NCI-H1417 (cell line): ENCODE measurements at regions not wholly inside any gene's neighbourhood (a gene's known extent, or its start where the extent isn't known, plus 50 kb on each side); places are given as distances from the start of the nearest gene placed in this dataset.
"Not testable (repeated sequence)": the region's sequence is repeated elsewhere in the genome, so short reads cannot be mapped to it uniquely, and the experiment has no call there.

Experiments
- DNase-seq, 3 experiments: peaks; one replicate each; lab custom pipeline; 2025; lab: John Stamatoyannopoulos, UW

DNA sequence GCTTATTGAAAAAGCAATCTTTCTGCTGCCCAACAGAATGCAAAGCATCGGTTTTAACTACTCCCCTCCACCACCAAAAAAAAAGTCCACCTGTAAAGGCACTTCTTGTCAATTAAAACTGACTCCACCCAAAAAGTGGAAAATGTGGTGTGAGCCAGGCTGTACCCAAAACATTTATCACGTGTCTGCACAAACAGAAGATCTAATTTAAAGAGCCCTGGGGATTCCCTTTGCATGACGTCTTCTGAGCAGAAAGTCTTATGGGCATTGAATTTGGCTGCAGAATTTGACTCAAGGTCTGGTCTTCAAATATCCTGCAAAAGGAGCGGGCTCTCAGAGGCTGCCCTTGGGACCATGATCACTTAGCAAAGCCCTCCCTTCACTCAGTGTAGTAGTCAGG lies 358.3 kb upstream of the KLHL29 start:
- DNase-seq, result no peak

DNA sequence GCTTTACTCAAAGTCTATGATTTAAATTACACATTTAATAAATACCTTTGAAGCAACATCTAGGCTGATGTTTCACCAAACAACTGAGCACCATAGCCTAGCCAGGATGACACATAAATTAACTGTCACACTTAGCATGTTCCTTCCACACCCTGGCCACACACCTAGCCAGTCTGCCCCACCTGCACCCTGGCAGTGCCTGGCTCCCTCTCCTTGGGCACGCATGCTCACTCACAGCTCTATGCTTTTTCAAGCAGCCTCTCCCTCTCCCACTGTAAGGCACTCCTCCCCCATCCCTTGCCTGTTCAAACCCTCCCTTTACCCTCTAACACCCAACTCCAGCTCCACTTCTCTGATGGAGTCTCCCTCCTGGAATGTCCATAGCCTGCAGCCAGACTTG lies 357.6 kb upstream of the KLHL29 start:
- no peak for DNase-seq

DNA sequence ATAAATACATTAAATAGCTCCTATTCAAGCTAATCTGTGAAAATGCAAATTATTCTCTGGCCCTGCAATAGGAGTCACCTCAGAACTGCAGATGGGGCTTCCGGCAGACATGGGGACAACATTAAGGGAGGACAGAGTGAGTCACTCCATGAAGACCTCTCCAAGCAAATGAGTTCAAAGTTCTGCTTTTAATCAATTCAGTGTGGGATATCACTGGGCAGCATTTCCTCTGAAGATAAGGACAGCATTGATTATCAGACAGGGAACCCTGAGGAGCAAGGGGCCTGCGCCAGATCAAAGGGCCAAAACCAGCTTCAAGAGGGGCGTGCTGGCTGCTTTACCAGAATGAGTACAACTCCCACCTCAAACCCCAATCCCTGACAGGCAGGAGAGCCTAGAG lies 356.9 kb upstream of the KLHL29 start:
- no peak for DNase-seq

DNA sequence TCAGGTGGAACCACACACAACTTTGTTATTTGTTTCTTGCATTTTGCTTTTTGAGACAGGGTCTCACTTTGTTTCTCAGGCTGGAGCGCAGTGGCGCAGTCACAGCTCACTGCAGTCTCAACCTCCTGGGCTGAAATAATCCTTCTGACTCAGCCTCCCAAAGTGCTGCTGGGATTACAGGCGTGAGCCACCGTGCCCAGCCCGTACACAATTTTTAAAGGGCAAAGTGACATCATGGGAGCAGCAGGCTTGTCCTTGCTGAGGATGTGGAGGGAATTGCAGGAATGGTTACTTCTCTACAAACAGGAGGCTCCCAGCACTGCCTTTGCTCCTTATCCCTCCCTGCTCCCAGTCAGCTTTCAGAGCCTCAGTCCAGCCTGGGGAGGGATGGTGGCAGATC lies 355.9 kb upstream of the KLHL29 start:
- no peak for DNase-seq

DNA sequence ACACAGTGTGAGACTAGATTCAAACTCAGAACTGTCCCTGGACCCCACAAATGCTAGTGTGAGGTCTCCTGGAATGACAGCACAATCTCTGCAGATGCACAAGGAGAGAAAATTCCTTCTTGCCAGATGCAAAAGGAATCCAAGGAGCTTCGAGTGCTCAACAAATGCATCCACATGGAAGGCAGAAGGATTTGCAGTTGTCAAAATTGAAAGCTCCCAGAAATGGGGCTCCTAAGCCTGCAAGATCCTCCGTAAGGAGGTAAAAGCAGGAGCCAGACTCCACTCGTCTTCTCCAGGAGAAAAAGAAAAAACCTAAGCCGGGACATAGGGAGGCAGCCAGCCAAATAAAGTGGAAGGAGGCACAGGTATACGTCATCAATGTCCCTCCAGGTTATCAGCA lies 355.0 kb upstream of the KLHL29 start:
- no peak for DNase-seq

DNA sequence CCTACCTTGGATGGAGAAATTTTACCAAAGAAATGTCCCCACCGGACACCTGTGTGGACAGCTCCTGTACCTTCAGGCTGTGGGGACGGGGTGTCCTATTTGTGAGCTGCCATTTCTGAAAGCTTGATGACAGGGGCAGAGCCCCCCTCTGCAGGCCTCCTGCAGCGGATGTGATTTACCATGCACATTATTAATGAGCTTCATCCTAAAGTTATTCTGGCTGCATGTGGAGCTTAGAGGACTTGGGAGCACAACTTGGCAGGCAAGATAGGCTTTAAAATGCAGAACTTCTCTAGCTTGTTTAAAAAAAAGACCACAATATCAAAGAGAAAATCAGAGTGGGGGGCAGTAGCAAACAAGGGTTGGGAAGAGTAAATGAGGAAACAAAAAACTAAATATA lies 350.0 kb upstream of the KLHL29 start:
- no peak for DNase-seq

DNA sequence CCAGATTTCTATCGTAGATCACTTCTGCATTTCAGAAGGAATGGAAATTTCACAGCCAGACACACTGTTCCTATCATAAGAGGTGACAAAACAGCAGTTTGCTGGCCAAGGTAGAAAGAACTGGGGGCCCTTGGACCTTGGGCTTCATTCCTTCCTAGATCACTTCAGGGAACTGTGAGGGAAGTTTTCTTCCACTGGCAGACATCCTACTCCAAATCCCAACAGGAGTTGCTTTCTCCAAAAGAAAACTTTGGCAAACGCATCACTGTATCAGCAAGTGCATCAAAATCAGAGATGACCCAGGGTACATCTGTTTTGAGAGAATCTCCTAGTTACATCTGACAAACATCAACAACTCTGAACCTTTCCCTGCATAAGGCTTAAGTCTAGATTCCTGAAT lies 348.4 kb upstream of the KLHL29 start:
- DNase-seq, result no peak

DNA sequence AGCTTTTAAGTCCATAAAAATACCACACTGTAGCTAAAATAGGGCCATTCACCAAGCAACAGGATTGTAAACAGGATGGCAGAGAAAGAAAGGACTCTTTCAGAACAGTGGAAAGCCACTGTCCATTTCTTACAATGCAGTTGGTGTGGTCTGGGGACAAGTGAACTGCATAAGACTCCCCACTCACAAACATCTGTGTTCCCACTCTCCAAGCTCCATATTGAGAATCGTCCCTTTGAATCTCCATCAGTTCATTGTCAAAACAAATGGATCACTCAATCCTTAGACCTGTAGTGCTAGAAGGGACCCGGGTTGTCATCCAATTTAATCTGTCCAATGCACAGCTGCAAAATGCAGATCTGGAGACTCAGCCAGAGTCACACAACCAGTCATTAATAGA lies 347.4 kb upstream of the KLHL29 start:
- DNase-seq, result no peak

DNA sequence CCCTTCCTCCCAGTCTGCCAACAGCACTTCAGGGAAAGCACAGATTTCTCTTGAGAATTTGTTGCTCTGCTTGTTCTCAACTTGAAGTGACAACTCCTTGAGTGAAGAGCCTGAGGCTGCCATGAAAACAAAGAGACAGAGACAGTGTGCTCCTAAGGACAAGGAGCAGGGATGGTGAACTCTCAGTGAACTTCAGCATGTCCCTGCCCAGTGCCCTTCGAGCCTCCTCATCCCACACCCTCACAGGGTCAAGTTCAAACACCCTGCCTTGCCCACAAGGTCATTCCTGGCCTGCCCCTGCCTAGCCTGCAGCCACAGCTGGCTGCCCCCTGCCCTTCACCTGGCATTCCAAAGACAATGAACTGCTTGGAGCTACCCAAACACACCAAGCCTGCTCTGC lies 343.5 kb upstream of the KLHL29 start:
- no peak for DNase-seq

DNA sequence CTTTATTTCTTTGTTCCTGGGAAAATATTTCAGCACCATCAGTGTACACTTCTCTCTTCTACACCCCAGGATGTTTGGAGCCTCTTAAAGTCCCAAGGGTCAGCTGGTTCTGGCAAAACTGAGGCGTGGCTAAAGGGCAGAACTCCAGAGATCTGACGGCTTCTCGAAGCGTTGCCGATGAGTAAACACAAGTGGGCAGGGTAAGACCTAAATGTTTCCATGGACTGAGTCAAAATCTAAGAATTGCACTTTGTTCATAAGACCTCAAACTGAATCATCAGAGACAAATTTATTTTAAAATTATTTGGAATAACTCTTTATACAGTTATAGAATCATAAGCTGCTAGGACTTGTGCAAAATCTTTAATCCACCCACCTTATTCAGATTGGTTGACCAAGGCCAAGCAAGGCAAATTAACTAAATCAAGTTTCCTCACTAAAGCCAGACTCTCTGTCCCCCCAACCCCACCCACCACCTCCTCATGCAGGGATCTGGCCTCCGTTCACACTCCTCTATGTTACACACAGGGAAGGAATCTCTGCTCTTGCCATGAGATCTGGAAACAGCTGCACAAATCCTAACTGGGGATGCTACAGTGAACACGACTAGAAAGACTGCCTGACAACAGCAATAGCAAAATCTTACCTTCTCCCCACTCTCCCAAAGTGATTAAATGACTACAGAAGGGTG lies 342.6 kb upstream of the KLHL29 start:
- DNase-seq, result no peak

DNA sequence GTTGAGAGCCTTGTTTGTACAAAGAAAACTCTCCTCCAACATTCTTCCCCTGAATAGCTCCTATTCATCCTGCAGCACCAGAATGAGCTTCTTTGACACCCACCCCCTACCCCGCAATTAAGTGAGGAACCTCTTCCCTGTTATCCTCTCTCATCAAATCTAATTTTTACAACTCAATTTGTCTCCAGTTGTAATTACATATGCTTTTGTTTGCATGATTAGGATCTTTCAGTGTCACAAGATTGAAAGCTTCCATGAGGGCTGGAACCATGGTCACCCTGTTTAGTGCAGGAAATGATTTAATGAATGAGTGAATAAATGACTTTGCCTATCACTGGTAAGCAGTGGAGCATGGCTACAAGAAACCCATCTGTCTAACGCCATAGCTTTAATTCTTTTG lies 334.6 kb upstream of the KLHL29 start:
- DNase-seq, result no peak

DNA sequence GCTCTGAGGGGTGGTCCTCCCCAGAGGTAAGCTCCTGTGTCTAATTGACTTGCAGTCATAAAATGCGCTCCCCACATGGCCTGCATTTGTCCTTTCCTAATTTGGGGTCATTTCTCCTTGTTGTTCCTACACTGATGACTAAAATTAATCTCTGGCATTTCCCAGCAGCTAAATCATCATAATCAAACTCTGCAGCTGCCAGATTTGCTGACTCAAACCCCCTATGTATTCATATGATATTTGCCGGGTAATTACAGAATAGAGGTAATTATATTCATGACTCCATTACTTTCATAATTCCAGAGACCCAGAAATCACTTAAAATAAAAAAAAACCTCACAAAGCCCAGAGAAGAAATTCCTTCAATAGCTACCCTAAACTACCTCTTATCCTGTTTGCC lies 331.4 kb upstream of the KLHL29 start:
- DNase-seq, result peak in 1 of 3 experiments; percentile 45

DNA sequence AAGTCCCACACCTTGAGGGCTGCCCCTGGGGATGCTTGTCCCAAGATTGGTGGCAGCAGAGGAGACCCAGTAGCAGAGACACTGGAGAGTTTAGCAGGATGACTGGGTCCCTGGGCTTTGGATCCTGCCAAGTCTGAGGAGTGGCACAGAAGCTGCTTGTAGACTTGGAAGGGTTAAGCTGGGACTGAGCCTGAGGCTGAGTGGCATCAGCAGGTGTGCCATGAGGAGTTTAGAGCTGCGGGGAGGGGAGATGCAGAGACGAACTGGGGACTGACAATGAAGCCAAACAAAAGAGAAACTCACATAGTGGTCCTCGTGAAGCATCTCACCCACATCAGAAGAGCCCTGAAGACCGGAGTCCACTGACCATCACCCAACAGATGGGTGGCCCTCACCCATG lies 329.7 kb upstream of the KLHL29 start:
- DNase-seq, result peak in 1 of 3 experiments; percentile 12

DNA sequence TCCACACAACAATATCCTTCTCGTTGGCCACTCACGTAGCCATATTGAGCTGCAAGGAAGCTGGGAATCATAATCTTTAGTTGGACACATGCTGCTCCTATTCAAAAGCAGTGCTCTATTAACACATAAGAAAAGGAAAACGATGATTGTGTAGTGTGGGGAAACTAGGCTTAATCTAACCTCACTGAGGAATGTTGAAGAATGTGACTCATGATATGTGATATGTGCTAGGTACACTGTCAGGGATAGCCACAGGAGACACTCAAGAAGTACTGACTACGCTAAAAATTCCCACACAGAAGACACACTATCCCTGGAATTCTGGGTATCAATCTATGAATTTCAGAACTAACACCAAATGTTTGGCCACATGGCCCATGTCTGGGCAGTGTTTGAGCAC lies 328.1 kb upstream of the KLHL29 start:
- not testable (repeated sequence) for DNase-seq

DNA sequence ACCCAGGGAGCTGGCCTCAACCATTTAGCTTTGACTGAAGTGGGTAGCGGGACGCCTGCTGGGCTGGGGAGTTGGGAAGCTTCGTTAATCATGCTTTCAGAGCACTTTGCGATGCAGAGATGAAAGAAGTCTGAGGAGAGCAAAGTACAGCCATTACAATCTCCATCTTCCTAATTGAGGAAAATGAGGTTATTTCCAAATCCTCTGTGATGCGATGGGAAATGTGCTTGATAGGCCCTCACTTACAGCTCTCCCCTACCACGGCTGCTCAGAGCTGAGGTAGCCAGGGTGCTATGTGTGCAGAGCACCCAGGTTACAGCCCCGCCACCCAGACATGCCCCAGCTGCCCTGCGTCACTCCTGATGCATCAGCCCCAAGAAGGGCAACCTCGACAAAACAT lies 326.5 kb upstream of the KLHL29 start:
- no peak for DNase-seq

DNA sequence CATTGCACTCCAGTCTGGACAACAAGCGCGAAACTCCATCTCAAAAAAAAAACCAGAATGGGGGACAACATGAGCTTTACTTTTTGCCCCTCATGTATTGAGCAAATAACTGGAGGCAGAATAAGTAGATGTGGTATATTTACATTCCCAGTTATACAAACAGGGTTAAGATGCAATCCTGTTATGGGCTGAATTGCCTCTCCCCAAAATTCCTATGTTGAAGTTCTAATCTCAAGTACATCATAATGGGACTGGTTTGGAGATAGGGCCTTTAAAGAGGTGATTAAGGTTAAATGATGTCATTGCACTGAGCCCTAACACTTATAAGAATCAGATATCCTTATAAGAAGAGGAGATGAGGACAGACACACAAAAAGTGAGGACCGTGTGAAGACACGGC lies 319.8 kb upstream of the KLHL29 start:
- no peak for DNase-seq

DNA sequence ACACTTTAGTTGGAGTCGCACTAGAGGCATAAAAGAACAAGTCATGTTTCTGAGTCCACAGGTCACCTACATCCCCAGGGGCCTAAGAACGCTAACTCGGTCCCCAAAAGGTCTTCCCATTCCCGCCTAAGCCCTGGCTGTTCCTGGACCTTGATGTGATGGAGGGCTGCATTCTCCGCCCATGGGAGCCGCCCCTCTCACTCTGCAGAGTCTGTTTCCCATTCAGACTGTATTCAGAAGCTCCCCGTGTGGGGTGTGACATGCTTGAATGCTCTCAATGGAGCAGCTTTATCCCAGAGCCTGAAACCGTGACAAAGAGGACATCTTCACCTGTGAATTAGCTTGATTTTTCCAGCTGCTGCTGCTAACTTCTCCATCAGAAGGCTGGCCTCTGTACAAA lies 319.0 kb upstream of the KLHL29 start:
- peak in 2 of 3 experiments; percentile 26 to 82 for DNase-seq

DNA sequence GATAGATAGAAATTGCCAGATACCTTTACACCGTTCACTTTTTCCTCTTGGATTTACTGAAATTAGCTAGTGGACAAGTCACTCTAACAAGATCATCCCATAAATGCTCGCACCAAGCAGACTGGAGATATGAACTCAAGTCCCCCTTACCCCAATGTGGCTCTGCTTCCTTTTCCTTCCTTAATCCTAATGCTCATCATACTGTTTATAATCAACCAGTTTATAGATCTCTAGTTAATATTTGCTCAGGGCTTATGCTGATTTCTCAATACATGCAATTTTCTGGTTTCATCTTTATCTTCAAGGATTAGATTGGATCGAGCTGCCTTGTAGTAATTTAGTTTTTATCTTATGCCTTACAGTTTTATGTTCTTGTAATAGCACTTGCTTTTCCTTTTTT lies 318.3 kb upstream of the KLHL29 start:
- no peak for DNase-seq

DNA sequence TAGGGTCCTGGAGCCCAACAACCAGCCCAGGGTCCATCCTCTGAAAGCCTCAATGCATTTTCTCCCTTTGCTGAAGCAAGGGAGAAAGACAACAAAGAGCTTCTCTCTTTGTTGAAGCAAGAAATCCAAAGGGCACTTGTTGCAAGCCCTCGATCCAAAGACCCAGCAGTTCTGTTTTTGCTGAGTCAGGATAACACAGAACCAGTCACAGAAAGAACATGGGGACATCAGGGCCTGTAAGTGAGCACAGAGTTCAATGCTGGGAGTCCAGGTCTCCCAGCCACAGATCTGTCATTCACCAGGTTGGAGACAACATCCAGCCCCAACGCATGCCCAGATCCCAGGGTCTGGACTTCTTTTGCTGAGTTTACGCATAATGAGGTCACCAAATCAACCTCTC lies 315.8 kb upstream of the KLHL29 start:
- DNase-seq, result no peak

DNA sequence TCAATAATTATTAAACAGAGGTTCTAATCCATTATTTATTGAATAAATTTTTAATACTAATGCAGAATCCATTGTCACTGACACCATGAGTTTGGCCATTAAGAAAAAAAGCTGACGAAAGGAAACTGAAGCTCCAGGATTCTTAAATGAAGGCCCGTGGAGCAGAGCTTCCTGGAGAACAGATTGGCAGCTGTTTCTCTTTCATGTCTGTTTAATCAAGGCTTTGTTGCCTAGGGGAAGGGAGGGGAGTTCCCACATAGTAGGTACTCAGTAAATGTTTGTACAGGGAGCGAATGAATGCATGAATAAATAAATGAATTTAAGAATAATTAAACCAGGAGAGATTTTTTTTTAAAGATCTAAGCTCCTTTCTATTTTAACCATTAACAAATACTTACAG lies 315.1 kb upstream of the KLHL29 start:
- DNase-seq, result peak in 2 of 3 experiments; percentile 60 to 82

DNA sequence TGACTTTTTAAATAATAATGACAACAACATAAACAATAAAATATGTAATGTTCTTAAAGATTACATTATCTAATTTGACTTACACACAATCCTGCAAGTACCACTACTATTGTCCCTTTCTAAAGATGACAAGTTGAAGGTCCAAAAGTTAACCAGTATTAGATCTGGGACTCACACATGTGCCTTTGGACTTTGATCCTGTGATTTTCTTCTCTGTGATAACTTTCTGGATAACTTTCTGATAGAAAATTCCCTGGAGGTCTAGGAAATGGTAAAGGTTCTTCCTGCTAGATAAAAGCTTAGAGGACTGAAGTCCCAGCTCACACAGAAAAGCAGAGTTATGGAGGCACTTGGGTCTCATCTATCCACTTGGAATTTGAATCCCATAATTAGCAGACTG lies 311.9 kb upstream of the KLHL29 start:
- no peak for DNase-seq

DNA sequence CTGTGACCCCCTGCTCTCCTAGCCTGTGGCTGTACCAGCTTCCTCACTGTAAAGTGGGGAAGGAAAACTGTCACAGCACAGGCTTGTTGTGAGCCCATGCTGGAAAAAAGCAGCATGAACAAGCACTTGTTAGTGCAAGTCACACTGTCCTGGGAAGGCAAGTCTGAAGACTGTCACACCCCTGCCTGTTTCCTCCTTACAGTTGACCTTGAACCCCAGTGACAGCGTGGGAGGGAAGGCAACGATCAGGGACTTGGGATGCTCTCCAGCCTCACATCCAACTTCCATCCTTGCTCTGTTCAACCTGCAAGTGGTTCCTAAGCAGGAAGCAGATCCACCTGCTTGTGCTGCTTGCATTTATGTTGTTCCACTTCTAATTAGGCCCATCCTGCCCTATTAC lies 311.3 kb upstream of the KLHL29 start:
- peak in 1 of 3 experiments; percentile 26 for DNase-seq

DNA sequence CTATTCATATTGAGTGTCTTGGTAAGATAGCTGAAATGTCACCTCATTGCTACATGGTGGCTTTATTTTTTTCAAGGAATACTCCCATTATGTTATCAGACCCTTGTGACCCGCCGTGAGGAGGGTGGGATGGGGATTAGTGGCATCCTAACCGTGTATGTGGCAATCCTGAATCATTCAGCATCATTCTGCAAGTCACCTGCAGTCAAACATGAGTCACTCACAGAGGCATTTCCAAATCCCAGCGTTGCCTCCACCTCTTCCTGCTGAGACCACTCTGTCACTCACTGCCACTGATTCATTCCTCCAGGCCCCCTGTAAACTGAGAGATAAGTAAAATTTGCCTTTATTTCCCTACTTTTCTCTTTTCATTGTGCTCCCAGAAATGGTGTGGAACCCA lies 307.4 kb upstream of the KLHL29 start:
- DNase-seq, result no peak

DNA sequence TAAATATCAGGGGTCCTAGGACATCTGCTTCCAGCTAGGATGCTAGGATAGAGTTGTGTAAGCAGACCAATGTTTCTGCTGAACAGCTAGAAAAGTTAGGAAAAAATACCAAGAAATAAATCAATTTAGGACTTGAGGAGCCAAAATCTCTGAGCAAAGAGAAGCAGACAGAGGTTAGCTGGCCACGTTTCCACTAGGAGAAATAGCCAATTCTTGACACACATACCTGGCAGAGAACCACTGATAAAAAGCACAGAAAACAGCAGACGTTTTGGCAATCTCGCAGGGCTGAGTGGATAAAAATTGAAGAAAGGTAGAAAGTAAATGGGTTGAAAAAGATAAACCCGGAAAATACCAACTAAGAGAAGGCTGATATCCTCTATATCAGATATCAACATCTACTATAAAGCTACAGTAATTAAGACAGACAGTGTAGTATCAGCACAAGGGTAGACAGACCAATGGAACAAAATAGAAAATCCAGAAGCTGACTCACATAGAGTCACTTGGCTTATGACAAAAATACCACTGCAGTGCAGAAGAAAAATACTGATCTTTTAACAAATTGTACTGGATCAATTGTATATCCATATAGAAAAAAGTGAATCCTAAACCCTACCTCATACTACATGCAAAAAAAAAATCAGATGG lies 306.1 kb upstream of the KLHL29 start:
- DNase-seq, result no peak
